H54 (cell line): ENCODE measurements at regions not wholly inside any gene's neighbourhood (a gene's known extent, or its start where the extent isn't known, plus 50 kb on each side); places are given as distances from the start of the nearest gene placed in this dataset.
"Not testable (repeated sequence)": the region's sequence is repeated elsewhere in the genome, so short reads cannot be mapped to it uniquely, and the experiment has no call there.

Source experiments
- DNase-seq: peaks from one replicate; pipeline ENCODE4 v3.0.0; 2011; ENCODE audit warnings: low spot score, mixed read lengths; ENCODE audit not compliant: insufficient read length
- FAIRE-seq: peaks from 3 replicates; lab custom pipeline; 2011; peaks lifted over from hg19 to GRCh38; lab: Jason Lieb, UNC
- POLR2A ChIP-seq: IDR thresholded peaks from 2 replicates; pipeline ENCODE4 v1.6.1; 2011; ENCODE audit warnings: low read depth, mild to moderate bottlenecking, low read length

DNA sequence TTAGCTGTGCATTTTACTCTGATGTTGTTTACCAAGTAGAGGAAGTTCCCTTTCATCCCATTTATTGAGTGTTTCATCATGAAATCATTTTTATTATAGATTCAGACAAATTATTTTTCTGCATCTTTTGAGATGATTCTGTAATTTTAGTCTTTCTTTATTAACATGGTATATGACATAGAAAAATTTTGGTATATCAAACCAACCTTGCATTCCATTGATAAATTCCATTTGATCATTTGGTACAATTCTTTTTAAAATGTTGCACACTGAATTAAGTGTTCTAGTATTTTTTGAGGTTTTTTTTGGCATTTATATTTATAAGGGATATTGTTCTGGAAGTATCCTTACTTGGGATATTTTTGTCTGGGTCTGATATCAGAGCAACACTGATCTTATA lies 308.4 kb downstream of the DLEU7 start:
- FAIRE-seq (no peak), DNase-seq (no peak)
- TF ChIP-seq POLR2A: no peak

DNA sequence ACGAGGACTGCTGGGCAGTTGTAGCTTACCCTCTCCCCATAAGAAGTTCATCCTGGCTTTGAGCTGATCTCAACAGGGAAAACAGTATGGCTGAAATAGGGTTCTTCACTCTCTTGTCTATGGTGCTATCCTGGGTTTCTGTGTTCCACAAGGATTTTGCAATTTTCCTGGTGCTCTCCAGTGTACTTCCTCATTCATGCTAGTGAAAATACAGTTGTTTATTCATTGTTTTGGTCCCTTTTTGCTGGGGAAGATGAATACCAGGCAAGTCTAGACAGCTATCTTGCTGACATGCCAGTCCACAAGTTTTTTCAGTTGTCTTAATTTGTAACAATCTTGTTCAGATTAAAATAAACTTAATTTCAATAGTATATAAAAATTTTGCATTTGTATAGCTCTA lies 306.5 kb downstream of the DLEU7 start:
- TF ChIP-seq POLR2A: no peak

DNA sequence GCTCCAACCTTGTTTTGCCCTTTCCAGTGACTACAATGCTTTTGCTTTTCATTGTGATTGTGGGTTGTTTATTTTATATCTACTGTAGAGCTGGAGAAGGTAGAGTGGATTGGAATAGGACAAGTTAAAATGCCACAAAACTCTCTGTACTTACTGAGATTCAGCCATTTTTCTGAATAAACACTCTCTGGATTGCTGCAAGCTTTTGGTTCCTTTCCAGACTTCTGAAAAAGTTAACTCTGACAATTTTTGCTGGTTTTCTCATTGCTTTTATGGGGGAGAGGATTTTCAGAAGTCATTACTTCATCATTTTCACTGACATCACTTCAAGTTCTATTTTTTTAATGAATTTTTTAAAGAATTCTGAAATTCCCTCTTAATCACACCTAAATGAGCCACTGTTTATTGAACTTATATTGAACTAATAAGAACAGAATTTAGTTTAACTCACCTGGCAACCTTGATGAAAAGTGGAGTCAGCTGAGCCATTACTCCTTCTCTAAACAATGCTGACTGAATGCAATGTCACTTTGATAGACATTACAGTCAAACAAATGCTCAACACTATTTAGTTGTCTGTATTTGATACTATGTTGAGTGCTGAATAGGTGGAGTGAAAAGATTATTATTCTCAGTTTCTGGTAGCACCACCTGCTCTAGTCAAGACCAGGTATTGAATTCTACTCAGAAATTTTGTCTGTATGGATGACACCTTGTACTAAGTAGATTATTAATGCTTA lies 303.5 kb downstream of the DLEU7 start:
- no peak for TF ChIP-seq POLR2A
- FAIRE-seq (no peak), DNase-seq (no peak)

More for the DNA sequence above, 306.5 kb downstream of the DLEU7 start:
- DNase-seq (no peak), FAIRE-seq (no peak)

DNA sequence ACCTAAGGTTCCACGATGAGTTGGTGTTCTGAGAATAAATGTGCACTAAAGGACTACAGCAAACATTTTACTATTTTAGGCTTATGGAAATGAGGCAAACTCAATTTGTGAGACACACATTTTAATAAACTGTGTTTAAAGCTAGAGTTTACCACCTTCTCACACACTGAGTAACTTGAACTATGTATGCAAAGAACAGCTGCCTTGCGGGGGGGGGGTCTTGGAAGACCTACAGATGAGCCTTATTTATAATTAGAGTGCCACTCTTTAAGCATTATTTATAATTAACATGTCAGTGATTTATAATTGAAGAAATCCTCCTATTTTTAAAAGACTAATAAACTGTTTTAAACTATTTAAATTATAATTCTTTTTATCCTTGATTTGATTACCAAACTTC lies 300.4 kb downstream of the DLEU7 start:
- no peak for DNase-seq
- FAIRE-seq: no peak
- no peak for TF ChIP-seq POLR2A

DNA sequence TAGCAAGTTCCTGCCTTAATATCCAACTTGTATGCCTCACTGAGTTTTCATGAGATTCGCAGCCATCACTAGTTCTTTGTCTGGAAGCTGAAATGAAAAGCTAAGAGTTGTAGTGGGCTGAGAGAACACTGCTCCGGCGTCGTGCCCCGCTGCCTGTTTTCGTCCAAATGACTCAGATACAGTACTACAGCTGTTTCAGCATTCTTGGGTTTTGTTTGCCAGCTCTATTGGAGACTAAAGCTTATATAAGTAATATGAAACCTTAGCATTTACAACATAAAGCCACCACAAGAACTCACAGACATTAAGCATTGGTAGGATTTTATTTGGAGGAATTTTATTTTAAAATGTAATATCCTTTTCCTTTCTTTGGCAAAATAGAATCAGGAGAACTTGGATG lies 299.7 kb downstream of the DLEU7 start:
- FAIRE-seq: no peak
- no peak for DNase-seq
- no peak for TF ChIP-seq POLR2A

DNA sequence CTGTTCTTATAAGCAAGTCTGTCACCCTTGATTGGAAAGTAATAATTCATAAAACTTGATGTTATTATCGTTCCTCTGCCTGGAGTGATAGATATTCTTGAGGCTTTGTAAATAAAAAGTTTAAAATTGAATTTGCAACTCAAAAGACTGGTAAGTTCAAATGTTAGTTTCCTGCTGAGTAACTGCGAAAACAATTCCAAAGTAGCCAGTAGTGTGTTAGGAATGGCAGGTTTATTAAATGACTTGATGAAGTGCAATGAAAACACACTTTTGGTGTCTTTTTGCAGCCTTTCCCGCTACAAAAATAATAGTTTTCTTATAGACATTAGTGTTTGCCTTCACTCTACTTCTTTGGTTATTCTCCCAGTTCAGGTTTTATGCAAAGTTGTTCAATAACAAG lies 299.3 kb downstream of the DLEU7 start:
- DNase-seq (no peak), FAIRE-seq (no peak)
- no peak for TF ChIP-seq POLR2A

DNA sequence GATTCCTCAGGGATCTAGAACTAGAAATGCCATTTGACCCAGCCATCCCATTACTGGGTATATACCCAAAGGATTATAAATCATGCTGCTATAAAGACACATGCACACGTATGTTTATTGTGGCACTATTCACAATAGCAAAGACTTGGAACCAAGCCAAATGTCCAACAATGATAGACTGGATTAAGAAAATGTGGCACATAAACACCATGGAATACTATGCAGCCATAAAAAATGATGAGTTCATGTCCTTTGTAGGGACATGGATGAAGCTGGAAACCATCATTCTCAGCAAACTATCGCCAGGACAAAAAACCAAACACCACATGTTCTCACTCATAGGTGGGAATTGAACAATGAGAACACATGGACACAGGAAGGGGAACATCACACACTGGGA lies 296.3 kb downstream of the DLEU7 start:
- DNase-seq, FAIRE-seq: not testable (repeated sequence)

DNA sequence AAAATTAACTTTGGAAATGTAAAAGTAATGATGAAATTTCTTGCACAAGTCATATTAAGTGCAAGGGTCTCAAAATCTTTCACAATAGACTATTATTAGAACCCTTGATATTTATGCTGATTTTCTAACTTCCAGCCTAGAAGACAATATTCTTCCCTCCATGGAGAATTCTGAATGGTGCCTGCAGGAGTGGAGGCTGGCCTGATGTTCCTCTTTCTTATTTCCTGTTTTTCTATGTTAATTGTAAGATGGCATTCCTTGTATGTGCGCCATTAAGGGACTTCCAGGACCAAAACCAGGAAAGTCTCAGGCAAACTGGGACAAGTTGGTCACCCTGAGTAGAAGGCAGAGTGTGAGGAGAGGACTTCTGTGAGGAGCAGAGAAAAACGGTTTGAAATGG lies 294.9 kb downstream of the DLEU7 start:
- no peak for TF ChIP-seq POLR2A
- DNase-seq: no peak
- FAIRE-seq: no peak

DNA sequence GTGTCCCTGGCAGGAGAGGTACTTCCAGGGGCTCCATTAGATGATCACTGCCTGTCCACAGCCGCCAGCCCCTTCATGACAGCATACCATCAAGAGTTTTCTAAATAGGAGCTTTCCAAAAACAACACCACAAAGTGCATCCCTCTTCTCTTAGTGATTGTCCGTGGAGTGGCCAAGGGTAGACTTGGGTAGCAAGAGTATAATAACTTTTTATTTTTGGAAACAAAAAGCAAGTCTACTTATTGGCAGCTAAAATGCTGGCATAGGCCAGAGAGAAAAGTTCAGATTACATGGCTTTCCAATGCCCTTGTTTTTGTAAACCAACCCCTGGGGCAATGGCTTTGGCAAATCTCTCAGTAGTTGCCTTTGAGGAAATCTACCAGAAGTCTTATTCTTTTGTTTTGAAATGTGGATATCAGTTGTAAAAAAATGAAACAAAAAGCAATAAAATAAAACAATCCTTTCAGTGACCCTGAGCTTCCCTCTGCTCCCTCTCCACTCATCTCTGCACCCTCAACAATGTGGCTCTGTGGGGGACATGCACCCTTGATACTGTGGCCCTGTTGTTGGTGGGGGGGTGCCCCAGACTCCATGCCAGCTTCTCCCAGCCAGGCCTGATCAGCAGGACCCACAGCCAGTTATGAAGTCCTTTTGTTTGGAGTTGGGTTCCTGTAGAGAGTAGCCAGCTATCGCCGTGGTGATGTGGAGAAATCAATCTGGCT lies 294.1 kb downstream of the DLEU7 start:
- no peak for TF ChIP-seq POLR2A
- DNase-seq (no peak), FAIRE-seq (no peak)

DNA sequence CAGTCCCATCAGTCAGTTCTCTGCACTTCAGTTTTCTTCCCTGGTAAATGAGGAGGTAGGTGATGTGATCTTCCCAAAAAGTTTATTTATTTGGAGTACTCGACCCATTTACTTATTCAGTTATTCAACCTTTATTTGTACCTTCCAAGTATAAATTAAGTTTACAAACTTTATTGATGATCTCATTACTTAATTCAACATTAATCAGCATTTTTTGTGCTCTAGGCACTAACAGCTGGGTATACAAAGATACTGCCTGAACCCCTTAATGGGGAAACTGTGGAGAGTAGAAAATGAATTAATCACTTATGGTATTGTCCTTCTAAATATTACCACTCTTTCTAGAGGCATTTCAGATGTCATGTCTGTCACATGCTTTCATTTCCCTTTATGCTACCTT lies 293.3 kb downstream of the DLEU7 start:
- FAIRE-seq: no peak
- no peak for TF ChIP-seq POLR2A
- DNase-seq: no peak

DNA sequence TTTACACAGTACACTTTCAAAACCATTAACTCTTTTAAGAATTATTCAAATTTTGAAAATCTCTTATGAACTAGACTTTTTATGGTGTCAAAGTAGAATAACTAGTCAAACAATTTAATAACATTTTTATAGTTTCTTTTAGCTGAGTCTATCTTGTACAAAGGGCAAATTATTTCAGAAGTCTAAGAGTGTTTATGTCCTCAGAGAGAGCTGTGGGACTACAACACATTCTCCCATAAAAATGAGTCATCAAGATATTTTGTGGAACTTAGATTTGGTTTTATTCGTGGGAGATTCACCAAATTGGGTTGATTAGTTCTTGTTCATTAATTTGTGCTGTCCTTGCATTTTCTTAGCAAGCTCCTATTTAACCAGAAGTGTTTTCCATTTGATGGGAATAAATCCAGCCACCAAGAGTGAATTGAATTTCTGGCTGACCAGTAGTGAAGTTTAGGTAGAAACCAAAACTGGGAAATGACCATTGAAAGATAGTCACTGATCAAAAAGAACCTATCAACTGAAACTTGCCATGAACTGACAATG lies 291.0 kb downstream of the DLEU7 start:
- no peak for TF ChIP-seq POLR2A
- no peak for FAIRE-seq

DNA sequence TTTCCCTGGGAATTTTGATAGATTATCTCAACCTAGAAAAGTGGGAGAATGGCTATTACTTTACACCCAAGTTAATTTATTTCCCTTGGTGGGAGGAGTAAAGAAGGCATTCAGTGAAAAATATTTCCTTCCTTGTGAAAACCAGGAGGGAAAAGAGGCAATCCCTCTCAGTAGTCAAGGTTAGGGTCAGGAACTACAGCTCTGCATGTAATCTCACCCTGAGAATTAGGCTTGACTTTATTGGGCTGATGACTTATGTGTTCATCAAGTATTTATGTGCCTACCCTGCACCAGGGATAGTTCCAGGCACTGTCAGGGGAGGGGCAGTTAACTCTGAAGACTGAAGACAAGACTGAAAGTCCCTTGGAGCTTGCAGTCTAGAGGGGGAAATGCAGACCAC lies 281.8 kb downstream of the DLEU7 start:
- TF ChIP-seq POLR2A: no peak
- no peak for FAIRE-seq
- DNase-seq: no peak

More for the DNA sequence above, 291.0 kb downstream of the DLEU7 start:
- no peak for DNase-seq

DNA sequence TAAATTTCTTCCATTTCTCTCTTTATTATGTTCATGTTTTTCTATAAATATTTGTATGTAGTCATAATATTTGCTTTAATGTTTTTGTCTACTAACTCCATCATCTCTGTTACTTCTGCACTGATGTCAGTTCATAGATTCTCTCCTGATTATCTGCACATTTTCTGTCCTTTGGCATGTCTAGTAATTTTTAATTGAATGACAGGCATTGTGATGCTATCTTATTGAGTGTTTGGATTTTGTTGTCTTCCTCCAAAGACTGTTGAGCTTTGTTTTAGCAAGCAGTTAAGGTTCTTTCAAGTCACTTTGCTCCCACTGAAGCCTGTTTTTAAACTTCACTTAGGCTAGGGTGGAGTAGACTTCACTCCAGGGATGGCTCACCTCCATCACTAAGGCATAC lies 276.8 kb downstream of the DLEU7 start:
- FAIRE-seq (no peak), DNase-seq (no peak)
- no peak for TF ChIP-seq POLR2A

DNA sequence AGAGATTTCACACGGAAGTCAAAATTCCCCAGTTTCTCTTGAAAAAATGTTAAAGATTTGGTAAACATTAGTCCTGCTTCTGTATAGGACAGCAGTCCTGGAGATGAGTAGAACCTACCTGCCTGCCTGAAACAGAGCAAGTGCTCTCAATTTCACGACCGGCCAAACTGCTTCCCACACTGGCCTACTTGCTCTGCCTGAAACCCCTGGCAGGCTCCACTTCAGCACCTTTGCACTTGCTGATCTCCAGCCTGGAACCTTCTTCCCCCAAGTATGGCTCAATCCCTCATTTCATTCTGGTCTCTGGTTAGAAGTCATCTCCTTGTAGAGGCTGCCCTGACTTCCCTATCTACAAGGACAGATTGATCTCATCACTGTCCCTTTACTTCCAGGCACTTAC lies 271.4 kb downstream of the DLEU7 start:
- TF ChIP-seq POLR2A: no peak
- FAIRE-seq (no peak), DNase-seq (no peak)

DNA sequence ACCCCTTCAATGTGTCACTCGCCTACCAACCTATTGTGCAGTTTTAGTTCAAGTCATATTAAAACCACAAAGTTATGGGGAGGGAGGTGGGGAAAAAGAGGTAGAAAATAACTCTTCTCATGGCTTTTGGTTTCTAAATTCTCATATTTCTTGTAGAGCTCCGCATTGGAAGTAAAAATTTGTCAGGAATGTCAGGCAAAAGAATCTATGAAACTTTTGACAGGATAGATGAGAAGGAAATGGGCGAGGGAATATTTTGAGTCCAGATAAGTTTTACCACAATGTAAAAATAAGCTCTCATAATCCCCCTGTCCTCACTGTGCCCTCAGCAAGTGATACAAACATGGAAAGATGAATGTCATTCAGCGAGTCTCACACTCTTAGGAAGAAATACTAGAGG lies 270.4 kb downstream of the DLEU7 start:
- TF ChIP-seq POLR2A: no peak
- FAIRE-seq (no peak), DNase-seq (no peak)
